OCI-M2 (cell line): ENCODE measurements at regions not wholly inside any gene's neighbourhood (a gene's known extent, or its start where the extent isn't known, plus 50 kb on each side); places are given as distances from the start of the nearest gene placed in this dataset.
"Not testable (repeated sequence)": the region's sequence is repeated elsewhere in the genome, so short reads cannot be mapped to it uniquely, and the experiment has no call there.

Experiments
- DNase-seq: peaks from one replicate; lab custom pipeline; 2025; ENCODE audit not compliant: unreplicated experiment; lab: John Stamatoyannopoulos, UW

- no peak for DNase-seq
These were observed 55.0 kb upstream of the CXXC4 start for GRCh38 chr4:104549736-104550135.

GRCh38 chr4:104559502-104559901, 64.8 kb upstream of the CXXC4 start:
- no peak for DNase-seq

GRCh38 chr4:104571341-104571740, 76.6 kb upstream of the CXXC4 start:
- no peak for DNase-seq

- DNase-seq: no peak
These were observed 79.7 kb upstream of the CXXC4 start for GRCh38 chr4:104574371-104574770.

- no peak for DNase-seq
These were observed 80.6 kb upstream of the CXXC4 start for GRCh38 chr4:104575278-104575677.

- no peak for DNase-seq
These were observed 82.7 kb upstream of the CXXC4 start for GRCh38 chr4:104577405-104577804.

- DNase-seq: not testable (repeated sequence)
These were observed 86.8 kb upstream of the CXXC4 start for GRCh38 chr4:104581476-104581875.

GRCh38 chr4:104582056-104582455, 87.4 kb upstream of the CXXC4 start:
- not testable (repeated sequence) for DNase-seq

- DNase-seq: no peak
These were observed 94.7 kb upstream of the CXXC4 start for GRCh38 chr4:104589264-104589868.

GRCh38 chr4:104591510-104591911, 96.8 kb upstream of the CXXC4 start:
- no peak for DNase-seq

- no peak for DNase-seq
These were observed 97.5 kb upstream of the CXXC4 start for GRCh38 chr4:104592183-104592582.

GRCh38 chr4:104593019-104593418, 98.3 kb upstream of the CXXC4 start:
- no peak for DNase-seq

GRCh38 chr4:104596189-104596588, 101.5 kb upstream of the CXXC4 start:
- DNase-seq: no peak

- no peak for DNase-seq
These were observed 120.8 kb upstream of the CXXC4 start for GRCh38 chr4:104615496-104615895.

- DNase-seq: no peak
These were observed 121.2 kb upstream of the CXXC4 start for GRCh38 chr4:104615926-104616325.

GRCh38 chr4:104616401-104616820, 121.7 kb upstream of the CXXC4 start:
- DNase-seq: no peak

GRCh38 chr4:104625706-104626105, 131.0 kb upstream of the CXXC4 start:
- DNase-seq: no peak

- no peak for DNase-seq
These were observed 134.9 kb upstream of the CXXC4 start for GRCh38 chr4:104629601-104630000.

GRCh38 chr4:104630272-104630671, 135.6 kb upstream of the CXXC4 start:
- no peak for DNase-seq

GRCh38 chr4:104631000-104631399, 136.3 kb upstream of the CXXC4 start:
- no peak for DNase-seq

GRCh38 chr4:104641418-104641817, 146.7 kb upstream of the CXXC4 start:
- DNase-seq: no peak

- DNase-seq: no peak
These were observed 147.8 kb upstream of the CXXC4 start for GRCh38 chr4:104642521-104642920.

- no peak for DNase-seq
These were observed 149.1 kb upstream of the CXXC4 start for GRCh38 chr4:104643805-104644204.
